PC-3 (cell line): ENCODE measurements at regions not wholly inside any gene's neighbourhood (a gene's known extent, or its start where the extent isn't known, plus 50 kb on each side); places are given as distances from the start of the nearest gene placed in this dataset.

Source experiments
- EZH2 ChIP-seq: fragments of 300-600 bp; sonication (generic); IDR thresholded peaks from one replicate; pipeline ENCODE4 v1.6.1; 2017; ENCODE audit warnings: antibody characterized with exemption, mild to moderate bottlenecking, low read length; ENCODE audit not compliant: unreplicated experiment
- TF ChIP-seq, protein P1 (sequence below): fragments of 300-600 bp; sonication (generic); conservative IDR thresholded peaks from 2 replicates; pipeline ENCODE4 v1.5.1; 2017; ENCODE audit warnings: antibody characterized with exemption, low read depth, mild to moderate bottlenecking, low read length

DNA sequence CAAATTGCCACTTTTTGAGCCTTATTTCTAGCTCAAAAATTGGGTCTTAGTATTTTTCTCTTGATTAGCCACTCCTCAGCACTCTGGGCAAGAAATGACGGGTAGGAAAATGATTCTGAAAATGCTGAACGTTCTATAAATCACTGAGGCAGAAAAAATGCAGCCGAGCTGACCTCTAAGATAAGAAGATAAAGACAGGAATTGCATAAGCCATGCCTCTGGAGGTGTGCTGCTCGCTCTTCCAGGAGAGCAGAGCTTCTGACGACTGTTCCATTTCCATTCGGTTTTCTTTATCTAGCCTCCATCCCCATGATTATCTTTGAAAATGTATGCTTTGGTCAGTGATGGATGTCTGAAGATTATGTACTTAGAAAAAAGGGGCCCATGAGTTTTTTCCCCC is 558.8 kb upstream of the ADAMTS9 start:
- TF ChIP-seq, protein P1, sequence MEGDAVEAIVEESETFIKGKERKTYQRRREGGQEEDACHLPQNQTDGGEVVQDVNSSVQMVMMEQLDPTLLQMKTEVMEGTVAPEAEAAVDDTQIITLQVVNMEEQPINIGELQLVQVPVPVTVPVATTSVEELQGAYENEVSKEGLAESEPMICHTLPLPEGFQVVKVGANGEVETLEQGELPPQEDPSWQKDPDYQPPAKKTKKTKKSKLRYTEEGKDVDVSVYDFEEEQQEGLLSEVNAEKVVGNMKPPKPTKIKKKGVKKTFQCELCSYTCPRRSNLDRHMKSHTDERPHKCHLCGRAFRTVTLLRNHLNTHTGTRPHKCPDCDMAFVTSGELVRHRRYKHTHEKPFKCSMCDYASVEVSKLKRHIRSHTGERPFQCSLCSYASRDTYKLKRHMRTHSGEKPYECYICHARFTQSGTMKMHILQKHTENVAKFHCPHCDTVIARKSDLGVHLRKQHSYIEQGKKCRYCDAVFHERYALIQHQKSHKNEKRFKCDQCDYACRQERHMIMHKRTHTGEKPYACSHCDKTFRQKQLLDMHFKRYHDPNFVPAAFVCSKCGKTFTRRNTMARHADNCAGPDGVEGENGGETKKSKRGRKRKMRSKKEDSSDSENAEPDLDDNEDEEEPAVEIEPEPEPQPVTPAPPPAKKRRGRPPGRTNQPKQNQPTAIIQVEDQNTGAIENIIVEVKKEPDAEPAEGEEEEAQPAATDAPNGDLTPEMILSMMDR, result no peak
- TF ChIP-seq EZH2, result no peak
